K562 (cell line): ENCODE measurements at regions not wholly inside any gene's neighbourhood (a gene's known extent, or its start where the extent isn't known, plus 50 kb on each side); places are given as distances from the start of the nearest gene placed in this dataset.

Experiments
- BCOR ChIP-seq: fragments of 450-650 bp; IDR thresholded peaks from 2 replicates; pipeline ENCODE4 v1.6.1; 2016
- ETS2 ChIP-seq: IDR thresholded peaks from 2 replicates; pipeline ENCODE4 v1.6.1; 2016; ENCODE audit warnings: borderline replicate concordance, missing genetic modification characterization, mild to moderate bottlenecking, moderate library complexity, missing compliant biosample characterization; ENCODE audit not compliant: poor library complexity, severe bottlenecking
- FUS ChIP-seq: fragments of 200-400 bp; formaldehyde crosslinking; optimal IDR thresholded peaks from 2 replicates; pipeline ENCODE3; 2017; ENCODE audit warnings: low read depth, low read length
- GABPB1 ChIP-seq: sonication (generic); formaldehyde crosslinking; IDR thresholded peaks from 2 replicates; pipeline ENCODE4 v1.8.0; 2022; ENCODE audit warnings: mild to moderate bottlenecking, missing genetic modification reagents
- HEY1 ChIP-seq: fragments of 250-450 bp; sonication (Bioruptor Pico); IDR thresholded peaks from 2 replicates; pipeline ENCODE4 v1.5.0; 2020; ENCODE audit warnings: mild to moderate bottlenecking, moderate library complexity, borderline replicate concordance
- KLF13 ChIP-seq: fragments of 450-650 bp; IDR thresholded peaks from 2 replicates; pipeline ENCODE4 v1.6.1; 2016; ENCODE audit warnings: missing genetic modification characterization, low read depth, mild to moderate bottlenecking, missing compliant biosample characterization, moderate library complexity, borderline replicate concordance
- LEF1 ChIP-seq: fragments of 450-650 bp; IDR thresholded peaks from 2 replicates; pipeline ENCODE4 v1.6.1; 2016; ENCODE audit warnings: mild to moderate bottlenecking
- NCOA6 ChIP-seq: fragments of 450-650 bp; IDR thresholded peaks from 2 replicates; pipeline ENCODE4 v1.6.1; 2017; ENCODE audit warnings: mild to moderate bottlenecking
- NFRKB ChIP-seq: fragments of 450-650 bp; IDR thresholded peaks from 2 replicates; pipeline ENCODE4 v1.6.1; 2016; ENCODE audit warnings: low read depth
- PCBP1 ChIP-seq: fragments of 200-400 bp; formaldehyde crosslinking; IDR thresholded peaks from 2 replicates; pipeline ENCODE4 v1.6.1; 2018; ENCODE audit warnings: mild to moderate bottlenecking, low read depth, low read length; ENCODE audit not compliant: poor library complexity, severe bottlenecking
- SMC3 ChIP-seq: conservative IDR thresholded peaks from 2 replicates; pipeline ENCODE4 v1.6.1; 2011; ENCODE audit warnings: low read depth, low read length, improper control_type of control experiment; ENCODE audit not compliant: insufficient read depth
- ZNF124 ChIP-seq: sonication (generic); formaldehyde crosslinking; IDR thresholded peaks from 2 replicates; pipeline ENCODE4 v1.8.1; 2022; ENCODE audit warnings: missing genetic modification reagents
- ZNF217 ChIP-seq: sonication (generic); formaldehyde crosslinking; IDR thresholded peaks from 2 replicates; pipeline ENCODE4 v1.8.0; 2022; ENCODE audit warnings: mild to moderate bottlenecking, missing genetic modification reagents
- TF ChIP-seq, protein P1 (sequence below), 2 experiments: fragments of 450-650 bp; IDR thresholded peaks; 2 replicates each; pipeline ENCODE4 v1.6.1; 2018; ENCODE audit warnings: mild to moderate bottlenecking in 2 of 2, low read depth in 1 of 2; ENCODE audit not compliant: partially characterized antibody in 2 of 2

- TF ChIP-seq FUS (no peak), GABPB1 (CRISPR knock-in tag) (no peak), HEY1 (CRISPR knock-in tag) (no peak), PCBP1 (no peak), ZNF217 (CRISPR knock-in tag) (no peak), BCOR (no peak), KLF13 (tag) (no peak), SMC3 (0 out of 2 replicates have a peak, but pooled peaks have one; percentile 8), ZNF124 (CRISPR knock-in tag) (no peak), LEF1 (peak; percentile 85), NFRKB (peak; percentile 55), NCOA6 (no peak), ETS2 (tag) (no peak)
- TF ChIP-seq, protein P1, sequence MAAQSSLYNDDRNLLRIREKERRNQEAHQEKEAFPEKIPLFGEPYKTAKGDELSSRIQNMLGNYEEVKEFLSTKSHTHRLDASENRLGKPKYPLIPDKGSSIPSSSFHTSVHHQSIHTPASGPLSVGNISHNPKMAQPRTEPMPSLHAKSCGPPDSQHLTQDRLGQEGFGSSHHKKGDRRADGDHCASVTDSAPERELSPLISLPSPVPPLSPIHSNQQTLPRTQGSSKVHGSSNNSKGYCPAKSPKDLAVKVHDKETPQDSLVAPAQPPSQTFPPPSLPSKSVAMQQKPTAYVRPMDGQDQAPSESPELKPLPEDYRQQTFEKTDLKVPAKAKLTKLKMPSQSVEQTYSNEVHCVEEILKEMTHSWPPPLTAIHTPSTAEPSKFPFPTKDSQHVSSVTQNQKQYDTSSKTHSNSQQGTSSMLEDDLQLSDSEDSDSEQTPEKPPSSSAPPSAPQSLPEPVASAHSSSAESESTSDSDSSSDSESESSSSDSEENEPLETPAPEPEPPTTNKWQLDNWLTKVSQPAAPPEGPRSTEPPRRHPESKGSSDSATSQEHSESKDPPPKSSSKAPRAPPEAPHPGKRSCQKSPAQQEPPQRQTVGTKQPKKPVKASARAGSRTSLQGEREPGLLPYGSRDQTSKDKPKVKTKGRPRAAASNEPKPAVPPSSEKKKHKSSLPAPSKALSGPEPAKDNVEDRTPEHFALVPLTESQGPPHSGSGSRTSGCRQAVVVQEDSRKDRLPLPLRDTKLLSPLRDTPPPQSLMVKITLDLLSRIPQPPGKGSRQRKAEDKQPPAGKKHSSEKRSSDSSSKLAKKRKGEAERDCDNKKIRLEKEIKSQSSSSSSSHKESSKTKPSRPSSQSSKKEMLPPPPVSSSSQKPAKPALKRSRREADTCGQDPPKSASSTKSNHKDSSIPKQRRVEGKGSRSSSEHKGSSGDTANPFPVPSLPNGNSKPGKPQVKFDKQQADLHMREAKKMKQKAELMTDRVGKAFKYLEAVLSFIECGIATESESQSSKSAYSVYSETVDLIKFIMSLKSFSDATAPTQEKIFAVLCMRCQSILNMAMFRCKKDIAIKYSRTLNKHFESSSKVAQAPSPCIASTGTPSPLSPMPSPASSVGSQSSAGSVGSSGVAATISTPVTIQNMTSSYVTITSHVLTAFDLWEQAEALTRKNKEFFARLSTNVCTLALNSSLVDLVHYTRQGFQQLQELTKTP (IDR thresholded peaks at IDR 0.05; ENCODE audit: low read depth in 1 of 2, partially characterized antibody in 2 of 2) = peak; percentile 73 to 86
Measured at GRCh38 chr2:12277241-12278034, 439.3 kb upstream of the TRIB2 start (continued).
